SU-DHL-6 (cell line): ENCODE measurements at regions not wholly inside any gene's neighbourhood (a gene's known extent, or its start where the extent isn't known, plus 50 kb on each side); places are given as distances from the start of the nearest gene placed in this dataset.

Experiments
- CTCF ChIP-seq: fragments of 200-600 bp; sonication (generic); IDR thresholded peaks from one replicate; pipeline ENCODE4 v1.5.1; 2017; ENCODE audit warnings: antibody characterized with exemption, mild to moderate bottlenecking, low read length, moderate library complexity; ENCODE audit not compliant: insufficient read depth, poor library complexity, severe bottlenecking
- EZH2phosphoT487 ChIP-seq: fragments of 200-600 bp; sonication (generic), shearing (Covaris generic); conservative IDR thresholded peaks from 2 replicates; pipeline ENCODE4 v1.6.1; 2018; ENCODE audit warnings: mild to moderate bottlenecking, antibody characterized with exemption, low read length, moderate library complexity, mixed read lengths

- no peak for TF ChIP-seq EZH2phosphoT487
- no peak for TF ChIP-seq CTCF
Measured at GRCh38 chr2:590214-591175, 86.7 kb downstream of the TMEM18 start.
